ENCODE measurements at regions not wholly inside any gene's neighbourhood (a gene's known extent, or its start where the extent isn't known, plus 50 kb on each side); places are given as distances from the start of the nearest gene placed in this dataset.
"Not testable (repeated sequence)": the region's sequence is repeated elsewhere in the genome, so short reads cannot be mapped to it uniquely, and the experiment has no call there.

DNA sequence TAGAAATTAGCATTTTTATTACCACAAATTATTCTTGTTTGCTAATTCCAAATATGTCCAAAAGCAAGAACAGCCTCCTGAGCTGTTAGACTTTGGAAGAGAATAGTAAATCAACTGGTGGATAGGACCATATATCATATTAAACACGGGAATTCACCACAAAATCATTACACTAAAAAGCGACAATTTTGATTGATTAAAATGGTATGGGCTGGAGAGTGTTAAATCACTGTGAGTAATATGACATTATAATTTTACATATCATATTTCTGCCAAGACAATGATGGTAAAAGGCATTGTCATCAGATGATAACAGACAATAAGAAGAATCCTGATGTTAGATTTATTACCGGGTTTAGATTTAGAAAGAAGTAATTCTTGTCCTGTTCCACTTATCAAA is 107.2 kb upstream of the ARRDC3 start:
- H3K27ac Mint-ChIP-seq: no peak overlapping the region

DNA sequence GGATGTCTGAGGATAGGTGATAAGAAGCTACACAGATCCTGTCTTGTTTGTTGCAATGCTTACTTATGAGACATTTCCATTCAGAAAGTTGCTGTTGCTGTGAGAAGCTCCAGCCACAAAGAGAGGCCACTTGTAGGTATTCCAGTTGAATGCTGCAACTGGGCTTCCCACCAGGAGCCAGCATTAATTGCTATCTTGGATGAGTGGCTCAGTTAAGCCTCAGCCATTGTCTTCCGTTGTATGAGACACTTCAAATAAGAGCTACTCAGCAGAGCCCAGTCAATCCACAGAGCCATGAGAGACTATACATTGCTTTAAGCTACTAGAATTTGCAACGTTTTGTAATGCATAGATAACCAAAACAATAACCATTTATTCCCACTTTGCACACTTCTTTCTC is 104.3 kb upstream of the ARRDC3 start:
- Mint-ChIP-seq H3K27ac (no peak overlapping the region), H3K9me3 (no peaks in the 10 kb centered on the region), H3K36me3 (no peaks in the 10 kb centered on the region)
- no peak for ATAC-seq
- no peak for DNase-seq (ENCODE audit: low spot score in 2 of 2)

More for the DNA sequence above, 107.2 kb upstream of the ARRDC3 start:
- H3K9me3 Mint-ChIP-seq: no peaks in the 10 kb centered on the region
- ATAC-seq: no peak
- DNase-seq (ENCODE audit: low spot score in 2 of 2): no peak
- H3K36me3 Mint-ChIP-seq: no peaks in the 10 kb centered on the region

DNA sequence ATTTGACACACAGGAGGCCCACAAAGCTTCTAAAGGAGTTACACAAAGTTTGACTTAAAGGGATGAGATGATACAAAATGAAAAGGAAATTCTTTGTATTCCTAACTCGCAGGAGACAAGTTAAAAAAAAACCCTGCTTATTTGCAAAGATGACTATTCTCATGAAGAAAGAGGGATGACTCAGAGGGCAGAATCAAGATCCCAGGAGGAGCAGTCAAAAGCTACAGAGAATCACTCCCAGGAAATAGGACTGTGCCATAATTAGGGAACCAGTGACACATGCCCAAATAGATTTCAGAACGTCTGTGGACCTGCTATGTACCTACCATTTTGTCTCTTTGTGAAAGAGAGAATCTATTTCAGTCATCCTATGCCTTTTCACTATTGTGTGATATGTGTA is 103.5 kb upstream of the ARRDC3 start:
- H3K36me3 Mint-ChIP-seq: no peaks in the 10 kb centered on the region
- H3K27ac Mint-ChIP-seq: no peak overlapping the region
- no peaks in the 10 kb centered on the region for H3K9me3 Mint-ChIP-seq
- DNase-seq (ENCODE audit: low spot score in 2 of 2) (no peak), ATAC-seq (no peak)

DNA sequence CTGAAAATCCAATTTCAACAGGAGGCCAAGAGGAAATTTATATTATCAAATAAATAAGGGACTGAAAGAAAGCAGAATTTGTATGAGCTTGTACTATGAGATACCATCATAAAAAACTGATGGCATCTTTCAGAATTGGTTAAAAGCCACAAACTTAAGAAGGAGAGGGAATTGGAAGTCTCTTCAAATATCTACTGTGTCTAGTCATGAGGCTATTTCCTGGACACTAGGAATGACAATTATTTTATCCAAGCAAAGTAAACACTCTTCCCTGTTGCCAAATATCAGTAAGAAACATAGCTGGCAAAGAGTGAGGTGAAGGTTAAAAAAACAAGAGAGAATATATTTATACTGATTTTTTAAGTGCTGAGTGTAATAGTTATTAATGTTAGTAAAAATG is 101.5 kb upstream of the ARRDC3 start:
- Mint-ChIP-seq H3K27ac (no peak overlapping the region), H3K36me3 (no peaks in the 10 kb centered on the region), H3K9me3 (no peaks in the 10 kb centered on the region)
- ATAC-seq (no peak), DNase-seq (ENCODE audit: low spot score in 2 of 2) (no peak)

DNA sequence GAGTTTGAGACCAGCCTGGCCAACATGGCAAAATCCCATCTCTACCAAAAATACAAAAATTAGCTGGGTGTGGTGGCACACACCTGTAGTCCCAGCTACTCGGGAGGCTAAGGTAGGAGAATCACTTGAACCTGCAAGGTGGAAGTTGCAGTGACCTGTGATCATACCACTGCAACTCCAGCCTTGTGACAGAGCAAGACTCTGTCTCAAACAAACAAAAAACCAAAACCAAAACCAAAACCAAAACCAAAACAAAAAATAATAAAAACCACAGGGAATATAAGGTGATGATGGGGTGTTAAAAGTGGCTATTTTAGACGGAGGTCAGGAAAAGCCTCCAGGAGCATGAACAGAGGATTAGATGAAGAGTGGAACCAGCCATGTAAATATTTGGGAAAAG is 96.3 kb upstream of the ARRDC3 start:
- H3K27ac Mint-ChIP-seq; ATAC-seq; H3K36me3 Mint-ChIP-seq; H3K9me3 Mint-ChIP-seq; DNase-seq (ENCODE audit: low spot score in 2 of 2): not testable (repeated sequence)

DNA sequence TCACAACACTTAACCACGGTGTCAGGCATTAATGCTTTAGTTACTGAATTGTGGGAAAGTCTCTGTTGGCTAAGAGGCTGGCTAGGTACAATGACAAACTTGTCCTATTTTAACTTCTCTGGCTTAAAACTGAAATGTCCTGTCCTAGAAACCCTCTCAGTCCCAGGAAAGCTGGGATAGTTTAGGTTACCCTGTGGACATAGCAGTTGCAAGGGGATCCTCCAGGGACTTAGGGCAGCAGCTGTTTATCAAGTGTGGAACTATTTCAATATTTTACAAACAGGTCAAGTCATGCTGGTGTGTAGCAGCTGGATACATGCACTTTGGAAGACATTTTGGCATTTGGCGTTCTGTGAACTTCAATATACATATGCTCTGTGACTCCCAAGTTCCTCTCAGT is 95.0 kb upstream of the ARRDC3 start:
- Mint-ChIP-seq H3K36me3 (no peaks in the 10 kb centered on the region), H3K27ac (no peak overlapping the region), H3K9me3 (no peaks in the 10 kb centered on the region)
- DNase-seq (ENCODE audit: low spot score in 2 of 2) (no peak), ATAC-seq (no peak)

DNA sequence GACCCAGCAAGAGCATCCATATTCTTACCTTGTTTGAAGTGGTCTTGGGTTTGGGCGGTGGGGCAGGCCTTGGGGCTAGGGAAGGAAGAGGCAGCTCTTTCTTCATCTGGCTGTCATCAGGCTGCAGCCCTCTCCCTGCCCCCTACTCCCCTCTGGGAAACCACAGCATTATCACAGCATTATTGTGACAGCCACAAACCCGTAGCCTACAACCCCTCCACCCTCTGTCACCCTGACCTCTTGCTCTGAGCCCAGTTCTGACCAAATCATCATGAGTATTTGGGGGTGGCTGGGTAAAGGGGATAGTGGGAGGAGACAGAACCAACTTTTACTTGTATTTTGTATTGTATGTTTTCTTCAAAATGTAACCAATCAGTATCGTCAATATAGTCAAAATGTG is 94.3 kb upstream of the ARRDC3 start:
- no peak for ATAC-seq

DNA sequence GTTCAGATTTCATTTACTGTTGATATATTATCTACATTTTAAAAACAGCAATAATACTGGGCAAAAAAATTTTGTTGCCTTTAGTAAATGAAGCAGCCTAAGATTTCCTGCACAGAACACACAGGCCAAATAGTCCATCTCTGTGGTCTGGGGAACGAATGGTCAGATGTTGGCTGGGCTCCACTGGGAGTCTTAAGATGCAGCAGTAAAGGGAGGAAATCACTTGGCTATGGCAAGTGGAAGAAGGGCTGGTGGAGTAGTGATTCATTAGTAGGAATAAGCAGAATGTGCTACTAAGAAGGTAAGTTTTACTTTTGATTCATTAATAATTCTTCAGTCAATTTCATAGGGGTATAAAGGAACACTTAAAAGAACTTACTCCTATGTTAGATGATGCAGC is 91.1 kb upstream of the ARRDC3 start:
- DNase-seq (ENCODE audit: low spot score in 2 of 2) (no peak), ATAC-seq (no peak)
- no peak overlapping the region for H3K27ac Mint-ChIP-seq
- H3K9me3 Mint-ChIP-seq: no peaks in the 10 kb centered on the region
- H3K36me3 Mint-ChIP-seq: no peaks in the 10 kb centered on the region

More for the DNA sequence above, 94.3 kb upstream of the ARRDC3 start:
- H3K27ac Mint-ChIP-seq: no peak overlapping the region
- H3K36me3 Mint-ChIP-seq: no peaks in the 10 kb centered on the region
- H3K9me3 Mint-ChIP-seq: no peaks in the 10 kb centered on the region
- no peak for DNase-seq (ENCODE audit: low spot score in 2 of 2)

DNA sequence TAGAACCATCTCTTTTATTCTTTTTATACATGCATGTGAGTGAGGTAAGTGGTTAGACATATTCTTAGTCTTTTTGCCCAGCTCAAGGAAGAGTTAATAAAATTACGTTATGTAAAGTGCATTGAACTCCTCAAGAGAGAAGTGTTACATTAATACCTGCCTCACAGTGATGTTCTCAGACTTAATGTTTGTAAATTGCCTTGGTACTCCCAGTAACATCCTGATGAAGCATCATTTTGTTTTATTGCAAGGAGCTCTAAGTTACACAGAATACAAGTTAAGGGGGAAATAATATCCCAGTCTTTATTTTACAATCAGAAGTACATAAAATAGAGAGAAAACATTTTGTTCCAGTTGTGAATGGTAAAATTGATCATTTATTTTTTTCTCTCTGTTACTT is 89.5 kb upstream of the ARRDC3 start:
- no peak for ATAC-seq
- no peaks in the 10 kb centered on the region for H3K9me3 Mint-ChIP-seq
- no peak for DNase-seq (ENCODE audit: low spot score in 2 of 2)
- no peaks in the 10 kb centered on the region for H3K36me3 Mint-ChIP-seq
- H3K27ac Mint-ChIP-seq: no peak overlapping the region

DNA sequence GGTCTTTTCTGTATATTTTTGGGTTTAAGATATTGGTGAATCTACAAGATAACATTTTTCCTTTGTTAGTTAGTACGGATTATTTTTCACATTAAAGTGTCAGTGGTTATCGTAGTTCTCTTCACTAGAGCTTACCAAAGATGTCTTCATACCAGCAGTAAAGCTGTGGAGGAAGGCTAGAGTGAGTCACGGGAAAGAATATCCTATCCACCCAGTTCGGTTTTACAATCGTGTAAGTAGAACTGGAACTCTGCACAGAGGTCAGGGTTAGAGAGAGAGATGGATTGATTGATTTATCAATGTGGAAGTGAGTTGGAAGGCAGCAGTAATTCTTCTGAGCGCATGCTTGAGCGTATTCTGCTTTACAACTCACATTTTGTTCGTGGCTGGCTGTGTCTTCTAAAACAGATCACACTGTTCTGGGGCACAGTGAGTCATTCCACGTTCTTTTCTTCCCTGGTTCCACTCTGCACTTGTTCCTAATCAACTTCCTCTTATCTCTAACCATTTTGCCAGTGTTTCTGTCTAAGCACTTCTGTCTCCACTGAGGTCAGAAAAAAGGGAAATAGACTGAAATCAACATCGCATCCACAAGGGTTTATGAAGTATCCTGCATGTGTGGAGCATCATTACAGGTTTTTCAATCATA is 86.5 kb upstream of the ARRDC3 start:
- H3K9me3 Mint-ChIP-seq: peaks cover 5 to 6% of the 10 kb centered on the region in 2 donors
- no peak for DNase-seq (ENCODE audit: low spot score in 2 of 2)
- ATAC-seq: no peak
- H3K36me3 Mint-ChIP-seq: peaks cover 0 to 4% of the 10 kb centered on the region in 2 donors
- no peak overlapping the region for H3K27ac Mint-ChIP-seq

DNA sequence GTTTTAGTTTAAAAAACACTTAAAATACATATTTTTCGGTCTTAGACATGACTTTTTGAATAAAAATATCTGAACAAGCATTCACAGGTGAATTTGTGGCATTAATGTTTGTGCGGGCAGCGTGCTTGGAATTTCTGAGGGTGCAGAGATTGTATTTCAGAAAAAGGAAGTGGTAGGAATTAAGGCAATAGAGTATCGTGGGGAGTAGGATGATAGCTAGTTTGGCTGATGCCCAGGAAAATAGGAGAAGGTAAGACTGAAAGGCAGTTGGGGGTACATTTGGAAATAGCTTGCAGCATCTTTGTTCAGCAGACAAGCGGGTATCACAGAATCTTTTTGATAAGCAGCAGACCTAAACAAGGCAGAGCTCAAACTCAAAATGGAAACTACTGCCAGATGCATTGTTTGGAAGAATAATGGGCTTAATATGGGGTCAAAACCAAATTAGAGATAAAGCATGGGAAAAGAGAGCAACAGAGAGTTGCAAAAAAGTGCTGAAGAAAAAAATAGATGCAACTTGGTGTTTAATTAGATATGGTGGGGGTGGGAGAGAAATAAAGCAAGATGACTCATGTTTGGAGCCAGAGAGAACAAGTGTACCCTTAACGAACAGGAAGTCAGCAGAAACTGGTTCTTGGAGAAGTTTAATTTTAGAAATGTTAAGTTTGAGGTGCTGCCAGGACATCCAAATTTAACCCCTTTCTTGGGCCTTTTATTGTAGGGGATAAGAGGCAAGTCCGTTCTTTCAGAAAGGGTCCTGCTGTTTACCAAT is 85.7 kb upstream of the ARRDC3 start:
- no peak for ATAC-seq
- no peak overlapping the region for H3K27ac Mint-ChIP-seq
- H3K36me3 Mint-ChIP-seq: peaks cover 0 to 4% of the 10 kb centered on the region in 2 donors
- peaks cover 6 to 7% of the 10 kb centered on the region in 2 donors for H3K9me3 Mint-ChIP-seq
- no peak for DNase-seq (ENCODE audit: low spot score in 2 of 2)

DNA sequence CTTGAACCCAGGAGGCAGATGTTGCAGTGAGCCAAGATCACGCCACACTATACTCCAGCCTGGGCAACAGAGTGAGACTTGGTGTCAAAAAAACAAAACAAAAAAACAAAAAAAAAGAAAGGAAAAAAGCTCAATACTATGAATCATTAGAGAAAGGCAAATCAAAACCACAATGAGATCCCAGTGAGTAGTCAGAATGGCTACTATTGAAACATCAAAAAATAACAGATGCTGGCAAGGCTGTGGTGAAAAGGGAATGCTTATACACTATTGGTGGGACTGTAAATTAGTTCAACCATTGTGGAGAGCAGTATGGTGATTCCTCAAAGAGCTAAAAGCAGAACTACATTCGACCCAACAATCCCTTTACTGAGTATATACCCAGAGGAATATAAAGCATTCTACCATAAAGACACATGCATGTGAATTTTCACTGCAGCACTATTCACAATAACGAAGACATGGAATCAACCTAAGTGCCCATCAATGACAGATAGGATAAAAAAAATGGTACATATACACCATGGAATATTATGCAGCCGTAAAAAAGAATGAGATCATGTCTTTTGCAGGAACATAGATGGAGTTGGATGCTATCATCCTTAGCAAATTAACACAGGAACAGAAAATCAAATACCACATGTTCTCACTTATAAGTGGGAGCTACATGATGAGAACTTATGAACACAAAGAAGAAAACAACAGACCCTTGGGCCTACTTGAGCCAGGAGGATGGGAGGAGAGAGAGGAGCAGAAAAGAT is 81.9 kb upstream of the ARRDC3 start:
- Mint-ChIP-seq H3K36me3 (peaks cover 4 to 6% of the 10 kb centered on the region in 2 donors), H3K27ac (peak overlapping the region in 1 of 2 donors; percentile 4), H3K9me3 (peaks cover 15 to 25% of the 10 kb centered on the region in 2 donors)
- ATAC-seq (peak in 1 of 2 donors; percentile 34), DNase-seq (ENCODE audit: low spot score in 2 of 2) (no peak)

DNA sequence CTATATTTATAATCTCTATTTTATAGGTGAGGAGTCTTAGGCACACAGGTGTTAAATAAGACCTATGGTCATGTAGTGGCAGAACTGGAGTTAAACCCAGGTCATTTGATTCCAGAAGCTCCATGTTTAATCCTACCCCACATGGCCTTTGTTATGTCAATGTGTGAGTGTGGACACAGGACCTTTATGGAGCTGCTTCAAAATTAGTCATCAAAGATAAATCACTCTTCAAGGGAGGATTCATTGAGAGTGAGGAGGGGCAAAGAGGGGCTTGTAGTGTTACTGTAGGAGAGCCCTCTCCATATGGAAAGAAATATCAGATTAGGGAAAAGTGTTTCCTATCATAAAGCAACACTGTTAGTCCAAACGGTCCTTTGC is 74.6 kb upstream of the ARRDC3 start:
- DNase-seq (ENCODE audit: low spot score in 2 of 2) (no peak), ATAC-seq (no peak)
- peaks cover 8 to 15% of the 10 kb centered on the region in 2 donors for H3K9me3 Mint-ChIP-seq
- H3K27ac Mint-ChIP-seq: no peak overlapping the region
- H3K36me3 Mint-ChIP-seq: peaks cover 4 to 6% of the 10 kb centered on the region in 2 donors

DNA sequence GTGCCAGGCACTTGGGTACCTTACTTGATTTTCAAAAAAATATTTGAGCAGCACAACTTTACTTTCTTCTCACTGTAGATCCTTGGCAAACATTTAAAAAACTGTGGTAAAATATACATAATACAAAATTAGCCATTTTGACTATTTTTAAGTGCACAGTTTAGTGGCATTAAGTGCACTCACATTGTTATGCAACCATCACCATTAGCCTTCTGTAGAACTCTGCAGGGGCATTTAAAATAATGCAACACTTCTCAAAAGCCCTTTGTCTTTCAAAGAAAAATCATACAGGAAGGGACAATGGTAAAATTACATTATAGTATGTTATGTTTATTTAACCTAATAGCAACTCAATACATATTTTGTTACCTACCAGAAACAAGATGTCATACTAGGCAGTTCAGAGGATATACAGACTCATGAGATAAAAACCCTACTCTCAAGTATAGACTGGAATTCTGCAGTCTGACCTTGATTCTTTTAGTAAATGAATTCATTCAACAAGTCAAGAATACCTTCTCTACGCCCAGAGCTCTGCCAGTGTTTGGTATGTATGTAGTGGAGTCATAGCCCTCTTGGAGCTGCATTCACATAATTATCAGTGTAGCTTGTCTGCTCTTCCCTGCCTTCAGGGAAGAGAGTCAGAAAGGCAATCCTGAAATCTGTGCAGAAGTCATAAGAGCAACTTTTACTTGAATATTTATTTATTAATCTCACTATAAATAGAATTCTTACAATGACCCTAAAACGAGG is 74.0 kb upstream of the ARRDC3 start:
- no peak overlapping the region for H3K27ac Mint-ChIP-seq
- peaks cover 8 to 9% of the 10 kb centered on the region in 2 donors for H3K9me3 Mint-ChIP-seq
- DNase-seq (ENCODE audit: low spot score in 2 of 2) (no peak), ATAC-seq (no peak)
- peaks cover under 1 to 4% of the 10 kb centered on the region in 2 donors for H3K36me3 Mint-ChIP-seq

DNA sequence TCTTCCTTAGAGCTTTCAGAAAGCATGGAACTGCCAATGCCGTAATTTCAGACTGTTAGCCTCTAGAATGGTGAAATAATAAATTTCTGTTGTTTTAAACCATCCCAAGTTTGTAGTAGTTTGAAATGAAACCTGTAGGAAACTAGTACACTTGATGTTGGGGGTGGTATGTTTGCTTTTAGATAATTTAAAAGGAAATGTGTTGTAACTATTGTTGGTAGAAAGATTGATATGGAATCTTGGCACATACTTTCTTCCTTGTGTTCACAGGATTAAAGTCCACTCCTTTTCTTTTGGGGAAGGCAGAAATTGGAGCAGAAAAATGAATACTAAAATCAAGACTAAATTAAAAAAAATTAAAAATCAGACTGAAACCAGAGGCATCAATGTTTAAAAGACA is 66.0 kb upstream of the ARRDC3 start:
- H3K27ac Mint-ChIP-seq: no peak overlapping the region
- peaks cover 0 to 4% of the 10 kb centered on the region in 2 donors for H3K36me3 Mint-ChIP-seq
- no peaks in the 10 kb centered on the region for H3K9me3 Mint-ChIP-seq
- no peak for ATAC-seq
- DNase-seq (ENCODE audit: low spot score in 2 of 2): no peak

DNA sequence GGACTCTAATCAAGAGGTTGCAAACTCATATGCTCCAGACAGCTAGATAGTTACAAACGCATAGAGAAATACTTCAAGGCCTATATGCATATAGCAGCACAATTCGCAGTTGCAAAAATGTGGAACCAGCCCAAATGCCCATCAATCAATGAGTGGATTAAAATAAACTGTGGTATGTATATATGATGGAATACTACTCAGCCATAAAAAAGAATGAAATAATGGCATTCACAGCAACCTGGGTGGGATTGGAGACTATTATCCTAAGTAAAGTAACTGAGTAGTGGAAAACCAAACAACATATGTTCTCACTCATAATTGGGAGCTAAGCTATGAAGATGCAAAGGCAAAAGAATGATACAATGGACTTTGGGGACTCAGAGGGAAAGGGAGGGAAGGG is 65.0 kb upstream of the ARRDC3 start:
- not testable (repeated sequence) for H3K27ac Mint-ChIP-seq; H3K36me3 Mint-ChIP-seq; ATAC-seq; DNase-seq (ENCODE audit: low spot score in 2 of 2); H3K9me3 Mint-ChIP-seq

DNA sequence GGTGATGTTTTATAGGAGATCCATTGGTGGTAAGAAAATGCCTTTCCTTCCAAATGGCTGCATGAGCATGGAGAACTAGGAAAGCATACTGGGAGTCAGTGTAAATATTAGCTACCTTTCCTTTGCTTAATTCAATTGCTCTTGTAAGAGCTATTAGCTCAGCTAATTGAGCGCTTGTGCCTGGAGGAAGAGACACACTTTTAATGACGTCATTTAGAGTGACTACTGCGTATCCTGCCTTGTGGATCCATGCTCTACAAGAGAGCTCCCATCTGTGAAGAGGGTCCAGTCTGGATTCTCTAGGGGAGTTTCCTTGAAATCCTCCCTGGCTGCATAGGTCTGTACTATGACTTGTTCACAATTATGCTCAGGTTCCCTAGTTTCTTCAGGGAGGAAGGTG is 63.8 kb upstream of the ARRDC3 start:
- not testable (repeated sequence) for H3K36me3 Mint-ChIP-seq; DNase-seq (ENCODE audit: low spot score in 2 of 2); H3K9me3 Mint-ChIP-seq; H3K27ac Mint-ChIP-seq; ATAC-seq

Measured in activated naive CD4-positive, alpha-beta T cell treated with anti-CD3 and anti-CD28 coated beads, Interleukin-2, amount 50 U/mL, for 72 hours (primary cell).